HepG2 (cell line): ENCODE measurements at regions not wholly inside any gene's neighbourhood (a gene's known extent, or its start where the extent isn't known, plus 50 kb on each side); places are given as distances from the start of the nearest gene placed in this dataset.

Experiments
- ATAC-seq: fragments of 200-7000 bp; cut with Tn5 transposase; 3 replicates; pipeline ENCODE4 v1.9.1; 2020; ENCODE audit warnings: mild to moderate bottlenecking, moderate library complexity
- BruUV-seq: library from RNA; stranded (reverse); fragments of 400-500 nt; replicated peaks from 2 replicates; lab custom pipeline; 2021; lab: Mats Ljungman, UMichigan
- CTCF ChIA-PET: fragments of 300-600 bp; formaldehyde crosslinking; extraction: SDS; loops from one replicate; lab custom pipeline; 2021; ENCODE audit warnings: low total read pairs, inconsistent platforms, low intra/inter-chr PET ratio; lab: Yijun Ruan, JAX
- POLR2A ChIA-PET: fragments of 350-600 bp; sonication (Branson Sonifier 250); formaldehyde crosslinking; loops from one replicate; lab custom pipeline; 2020; ENCODE audit warnings: antibody characterized with exemption, inconsistent platforms; lab: Yijun Ruan, JAX
- DNase-seq: peaks from one replicate; pipeline ENCODE4 v3.0.0-alpha.2; 2015; ENCODE audit warnings: low spot score
- FAIRE-seq: peaks from 3 replicates; lab custom pipeline; 2011; peaks lifted over from hg19 to GRCh38; lab: Jason Lieb, UNC
- H2AFZ ChIP-seq: one replicate; pipeline ENCODE4 v1.6.1; 2011; ENCODE audit warnings: low read length, inconsistent platforms
- H3K27ac ChIP-seq: fragments of 300-600 bp; 3 replicates; pipeline ENCODE4 v1.8.0; 2011; ENCODE audit warnings: mixed run types, mild to moderate bottlenecking, mixed read lengths, low read length, inconsistent platforms; ENCODE audit not compliant: insufficient read depth; ENCODE audit errors: extremely low read length
- H3K27me3 ChIP-seq, 2 experiments: fragments of 200-600 bp in 1 of 2; 2 replicates in 1 of 2; 3 replicates in 1 of 2; pipeline versions ENCODE4 v1.6.0 to v1.8.0; 2011; ENCODE audit warnings: low read length in 2 of 2, mild to moderate bottlenecking in 2 of 2, moderate library complexity in 2 of 2, inconsistent platforms in 1 of 2; ENCODE audit not compliant: insufficient read depth in 2 of 2, control insufficient read depth in 1 of 2
- H3K36me3 ChIP-seq, 2 experiments: fragments of 200-600 bp in 1 of 2; replicated peaks in 1 of 2; 2 replicates in 1 of 2; 3 replicates in 1 of 2; pipeline versions ENCODE4 v1.5.1 to v1.8.0; 2011; ENCODE audit warnings: low read length in 2 of 2, inconsistent platforms in 1 of 2; ENCODE audit not compliant: insufficient read depth in 2 of 2, control insufficient read depth in 1 of 2
- H3K4me1 ChIP-seq: 2 replicates; pipeline ENCODE4 v1.5.1; 2012; ENCODE audit warnings: low read length, inconsistent platforms; ENCODE audit not compliant: insufficient read depth
- H3K4me2 ChIP-seq: 2 replicates; pipeline ENCODE4 v1.6.0; 2011; ENCODE audit warnings: low read depth, low read length, inconsistent platforms
- H3K4me3 ChIP-seq, 3 experiments: fragments of 200-600 bp in 1 of 3; sonication (generic), shearing (Covaris generic) in 1 of 3; replicated peaks in 1 of 3; 2 replicates each; pipeline ENCODE4 v1.5.1; 2011 to 2016; ENCODE audit warnings: low read length in 3 of 3, inconsistent platforms in 2 of 3, low read depth in 2 of 3, mild to moderate bottlenecking in 2 of 3, control low read depth in 1 of 3, mixed read lengths in 1 of 3; ENCODE audit not compliant: insufficient read depth in 1 of 3
- H3K79me2 ChIP-seq: one replicate; pipeline ENCODE4 v1.6.1; 2011; ENCODE audit warnings: low read length, inconsistent platforms; ENCODE audit not compliant: insufficient read depth
- H3K9ac ChIP-seq: 2 replicates; pipeline ENCODE4 v1.6.0; 2011; ENCODE audit warnings: mild to moderate bottlenecking, low read depth, low read length, inconsistent platforms; ENCODE audit not compliant: insufficient read depth
- H3K9me3 ChIP-seq: 2 replicates; pipeline ENCODE4 v1.5.1; 2012; ENCODE audit warnings: mild to moderate bottlenecking, low read length
- H4K20me1 ChIP-seq: 2 replicates; pipeline ENCODE4 v1.6.0; 2011; ENCODE audit warnings: inconsistent platforms, mild to moderate bottlenecking, low read length, moderate library complexity; ENCODE audit not compliant: insufficient read depth
- BHLHE40 ChIP-seq: IDR thresholded peaks from 2 replicates; pipeline ENCODE4 v1.6.1; 2011; ENCODE audit warnings: low read length, improper control_type of control experiment
- CEBPG ChIP-seq: IDR thresholded peaks from 2 replicates; pipeline ENCODE4 v1.6.1; 2016
- ESRRA ChIP-seq: sonication (generic); formaldehyde crosslinking; IDR thresholded peaks from 2 replicates; pipeline ENCODE4 v1.5.1; 2020; ENCODE audit warnings: mild to moderate bottlenecking, low read depth, missing genetic modification reagents
- NCOA2 ChIP-seq: sonication (generic); formaldehyde crosslinking; IDR thresholded peaks from 2 replicates; pipeline ENCODE4 v1.8.0; 2022; ENCODE audit warnings: inconsistent platforms
- PHF20 ChIP-seq: sonication (generic); formaldehyde crosslinking; IDR thresholded peaks from 2 replicates; pipeline ENCODE4 v1.5.0; 2020; ENCODE audit warnings: mild to moderate bottlenecking, missing genetic modification reagents
- ZNF180 ChIP-seq: sonication (generic); formaldehyde crosslinking; IDR thresholded peaks from 2 replicates; pipeline ENCODE4 v1.4.0; 2020; ENCODE audit warnings: low read depth, missing genetic modification reagents, borderline replicate concordance
- ZNF224 ChIP-seq: sonication (generic); formaldehyde crosslinking; IDR thresholded peaks from 2 replicates; pipeline ENCODE4 v1.5.0; 2020; ENCODE audit warnings: mild to moderate bottlenecking, missing genetic modification reagents
- ZNF335 ChIP-seq: sonication (generic); formaldehyde crosslinking; IDR thresholded peaks from 2 replicates; pipeline ENCODE4 v1.4.0; 2020; ENCODE audit warnings: missing genetic modification reagents
- ZNF34 ChIP-seq: sonication (generic); formaldehyde crosslinking; IDR thresholded peaks from 2 replicates; pipeline ENCODE4 v1.4.0; 2020; ENCODE audit warnings: mild to moderate bottlenecking, missing genetic modification reagents, borderline replicate concordance
- ZNF441 ChIP-seq: sonication (generic); formaldehyde crosslinking; IDR thresholded peaks from 2 replicates; pipeline ENCODE4 v1.7.0; 2021; ENCODE audit warnings: missing genetic modification reagents, borderline replicate concordance
- ZNF577 ChIP-seq: sonication (generic); formaldehyde crosslinking; IDR thresholded peaks from 2 replicates; pipeline ENCODE4 v1.4.0; 2020; ENCODE audit warnings: mild to moderate bottlenecking, low read depth, missing genetic modification reagents, borderline replicate concordance
- ZNF749 ChIP-seq: sonication (generic); formaldehyde crosslinking; IDR thresholded peaks from 2 replicates; pipeline ENCODE4 v1.8.0; 2022; ENCODE audit warnings: mild to moderate bottlenecking, missing genetic modification reagents, moderate library complexity, borderline replicate concordance
- WGBS: methylation state at CpG from one replicate; pipeline ENCODE4 v1.1.6; 2017; ENCODE audit warnings: low lambda C conversion rate; 5-methylcytosine and 5-hydroxymethylcytosine counted together
- in situ Hi-C: cut with HindIII; loops from 2 replicates; pipeline ENCODE4 v1.10.0; 2017; ENCODE audit warnings: low pct_unique_long_range_greater_than_20kb; ENCODE audit not compliant: extremely low pct_ligation_motif_present
- intact Hi-C: fragments of 100-400 bp; cut with micrococcal nuclease; formaldehyde crosslinking; loops from one replicate; pipeline ENCODE4 v1.10.0; 2022; ENCODE audit not compliant: unreplicated experiment
- TF ChIP-seq, protein P1 (sequence below): sonication (generic); formaldehyde crosslinking; IDR thresholded peaks from 2 replicates; pipeline ENCODE4 v1.5.0; 2020; ENCODE audit warnings: mild to moderate bottlenecking, low read depth, missing genetic modification reagents, borderline replicate concordance
- TF ChIP-seq, protein P2 (sequence below): sonication (generic); formaldehyde crosslinking; IDR thresholded peaks from 2 replicates; pipeline ENCODE4 v1.4.0; 2020; ENCODE audit warnings: missing genetic modification reagents

- Histone ChIP-seq H3K27ac (no peak overlapping the region), H3K4me2 (no peak overlapping the region), H2AFZ (no peak overlapping the region), H3K36me3 (no peaks in the 10 kb centered on the region), H3K79me2 (no peaks in the 10 kb centered on the region), H3K4me1 (no peaks in the 10 kb centered on the region), H3K4me3 (no peak overlapping the region), H4K20me1 (no peaks in the 10 kb centered on the region), H3K9ac (no peak overlapping the region), H3K9me3 (peaks cover 28% of the 10 kb centered on the region), H3K27me3 (no peaks in the 10 kb centered on the region)
- CTCF ChIA-PET = no interaction called here
- DNase-seq = no peak
- POLR2A ChIA-PET = no interaction called here
- no peak for FAIRE-seq
- intact Hi-C loops (no loop called here), in situ Hi-C loops (no loop called here)
- no TSS peak for BruUV-seq
- no peak for ATAC-seq
- WGBS = 2% methylated on average over 2 of the region's 2 CpGs
- TF ChIP-seq ZNF34 (CRISPR knock-in tag) (no peak), ZNF224 (CRISPR knock-in tag) (no peak), ZNF180 (CRISPR knock-in tag) (no peak), CEBPG (CRISPR knock-in tag) (no peak), ZNF749 (no peak), ZNF335 (CRISPR knock-in tag) (no peak), BHLHE40 (no peak), ZNF577 (CRISPR knock-in tag) (no peak), NCOA2 (CRISPR knock-in tag) (no peak), ZNF441 (no peak), PHF20 (CRISPR knock-in tag) (no peak), ESRRA (CRISPR knock-in tag) (no peak)
- TF ChIP-seq, protein P1, sequence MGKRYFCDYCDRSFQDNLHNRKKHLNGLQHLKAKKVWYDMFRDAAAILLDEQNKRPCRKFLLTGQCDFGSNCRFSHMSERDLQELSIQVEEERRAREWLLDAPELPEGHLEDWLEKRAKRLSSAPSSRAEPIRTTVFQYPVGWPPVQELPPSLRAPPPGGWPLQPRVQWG = no peak
- TF ChIP-seq, protein P2, sequence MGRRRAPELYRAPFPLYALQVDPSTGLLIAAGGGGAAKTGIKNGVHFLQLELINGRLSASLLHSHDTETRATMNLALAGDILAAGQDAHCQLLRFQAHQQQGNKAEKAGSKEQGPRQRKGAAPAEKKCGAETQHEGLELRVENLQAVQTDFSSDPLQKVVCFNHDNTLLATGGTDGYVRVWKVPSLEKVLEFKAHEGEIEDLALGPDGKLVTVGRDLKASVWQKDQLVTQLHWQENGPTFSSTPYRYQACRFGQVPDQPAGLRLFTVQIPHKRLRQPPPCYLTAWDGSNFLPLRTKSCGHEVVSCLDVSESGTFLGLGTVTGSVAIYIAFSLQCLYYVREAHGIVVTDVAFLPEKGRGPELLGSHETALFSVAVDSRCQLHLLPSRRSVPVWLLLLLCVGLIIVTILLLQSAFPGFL (CRISPR knock-in tag) = no peak
Measured at GRCh38 chr5:20157089-20157488, 169.1 kb upstream of the CDH18 start.
